ENCODE measurements at regions not wholly inside any gene's neighbourhood (a gene's known extent, or its start where the extent isn't known, plus 50 kb on each side); places are given as distances from the start of the nearest gene placed in this dataset.

DNA sequence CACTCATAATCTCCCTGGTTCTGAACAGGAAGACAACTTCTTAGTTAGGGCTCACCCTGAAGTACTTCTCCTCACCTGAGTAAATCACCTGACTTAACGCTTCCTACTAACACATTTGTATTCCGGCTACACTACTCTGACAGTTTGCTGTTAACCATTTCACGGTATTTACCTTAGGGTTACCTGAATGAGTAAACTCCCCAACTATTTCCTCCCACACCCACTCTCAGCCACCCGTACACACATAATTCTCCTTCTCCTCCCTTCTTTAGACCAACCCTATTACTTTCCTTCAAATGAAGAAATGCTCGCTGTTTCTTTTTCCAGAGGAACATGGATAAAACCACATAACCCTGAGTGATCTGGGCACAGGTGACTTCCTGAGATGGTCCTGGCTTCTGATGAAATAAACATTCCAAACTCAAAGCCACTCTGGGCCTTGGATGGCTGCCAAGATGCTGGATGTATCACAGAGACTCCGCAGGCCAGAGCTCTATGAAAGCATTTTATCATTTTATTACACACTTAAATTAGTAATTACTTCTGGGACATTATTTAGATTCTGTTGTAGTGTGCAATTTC, 183.6 kb upstream of the ATP11B start:
- Histone ChIP-seq H3K4me1 (ENCODE audit: control insufficient read depth, insufficient read depth, low read length) (no peaks in the 10 kb centered on the region), H3K27me3 (ENCODE audit: control insufficient read depth, insufficient read depth, low read length) (no peaks in the 10 kb centered on the region), H3K36me3 (ENCODE audit: insufficient read depth, low read length) (no peaks in the 10 kb centered on the region), H3K4me2 (ENCODE audit: low read length) (no peak overlapping the region), H3K9me3 (replicated peaks; ENCODE audit: low read length) (no peaks in the 10 kb centered on the region), H3K4me3 (ENCODE audit: low read length) (no peak overlapping the region), H3K9ac (ENCODE audit: low read depth, low read length) (no peak overlapping the region)

DNA sequence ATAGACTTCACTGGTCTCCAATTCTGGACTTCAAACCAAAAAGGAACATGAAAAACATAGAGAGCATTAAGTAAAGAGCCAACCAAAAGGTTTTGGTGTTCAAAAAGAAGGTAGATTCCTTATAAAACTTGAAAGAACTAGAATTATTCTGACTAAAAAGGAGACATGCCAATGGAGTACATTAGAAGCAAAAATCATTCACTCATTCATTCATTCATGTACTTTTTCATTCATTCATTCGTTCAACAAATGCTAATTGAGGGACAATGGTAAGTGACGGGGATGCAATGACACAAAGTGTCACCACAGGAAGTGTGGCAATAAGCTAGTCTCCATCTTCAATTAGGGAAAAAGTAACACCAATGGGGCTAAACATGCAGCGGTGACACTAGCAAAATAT, 181.0 kb upstream of the ATP11B start:
- H3K9ac ChIP-seq (ENCODE audit: low read depth, low read length), result no peak overlapping the region
- no peaks in the 10 kb centered on the region for H3K9me3 ChIP-seq (replicated peaks; ENCODE audit: low read length)
- no peak overlapping the region for H3K4me3 ChIP-seq (ENCODE audit: low read length)

GRCh38 chr3:182617500-182617899, 175.8 kb upstream of the ATP11B start:
- H3K36me3 ChIP-seq (ENCODE audit: insufficient read depth, low read length), result no peaks in the 10 kb centered on the region
- H3K4me3 ChIP-seq (ENCODE audit: low read length), result no peak overlapping the region
- no peaks in the 10 kb centered on the region for H3K9me3 ChIP-seq (replicated peaks; ENCODE audit: low read length)
- peaks cover 15% of the 10 kb centered on the region for H3K27me3 ChIP-seq (ENCODE audit: control insufficient read depth, insufficient read depth, low read length)
- peaks cover 3% of the 10 kb centered on the region for H3K4me1 ChIP-seq (ENCODE audit: control insufficient read depth, insufficient read depth, low read length)
- no peak overlapping the region for H3K9ac ChIP-seq (ENCODE audit: low read depth, low read length)
- H3K4me2 ChIP-seq (ENCODE audit: low read length), result no peak overlapping the region

More for the DNA sequence above, 181.0 kb upstream of the ATP11B start:
- no peaks in the 10 kb centered on the region for H3K4me1 ChIP-seq (ENCODE audit: control insufficient read depth, insufficient read depth, low read length)
- H3K27me3 ChIP-seq (ENCODE audit: control insufficient read depth, insufficient read depth, low read length), result peaks cover 9% of the 10 kb centered on the region
- H3K36me3 ChIP-seq (ENCODE audit: insufficient read depth, low read length), result no peaks in the 10 kb centered on the region
- no peak overlapping the region for H3K4me2 ChIP-seq (ENCODE audit: low read length)

- no peak overlapping the region for H3K4me2 ChIP-seq (ENCODE audit: low read length)
- no peaks in the 10 kb centered on the region for H3K9me3 ChIP-seq (replicated peaks; ENCODE audit: low read length)
- H3K9ac ChIP-seq (ENCODE audit: low read depth, low read length), result no peak overlapping the region
- peaks cover 15% of the 10 kb centered on the region for H3K27me3 ChIP-seq (ENCODE audit: control insufficient read depth, insufficient read depth, low read length)
- H3K4me3 ChIP-seq (ENCODE audit: low read length), result no peak overlapping the region
- peaks cover 3% of the 10 kb centered on the region for H3K4me1 ChIP-seq (ENCODE audit: control insufficient read depth, insufficient read depth, low read length)
- no peaks in the 10 kb centered on the region for H3K36me3 ChIP-seq (ENCODE audit: insufficient read depth, low read length)
Measured at GRCh38 chr3:182618085-182618732, 175.1 kb upstream of the ATP11B start.

GRCh38 chr3:182618981-182619591, 174.2 kb upstream of the ATP11B start:
- Histone ChIP-seq H3K36me3 (ENCODE audit: insufficient read depth, low read length) (no peaks in the 10 kb centered on the region), H3K9ac (ENCODE audit: low read depth, low read length) (no peak overlapping the region), H3K4me1 (ENCODE audit: control insufficient read depth, insufficient read depth, low read length) (peaks cover 3% of the 10 kb centered on the region), H3K4me3 (ENCODE audit: low read length) (no peak overlapping the region), H3K9me3 (replicated peaks; ENCODE audit: low read length) (no peaks in the 10 kb centered on the region), H3K4me2 (ENCODE audit: low read length) (no peak overlapping the region), H3K27me3 (ENCODE audit: control insufficient read depth, insufficient read depth, low read length) (peaks cover 15% of the 10 kb centered on the region)

GRCh38 chr3:182620723-182621434, 172.4 kb upstream of the ATP11B start:
- peaks cover 20% of the 10 kb centered on the region for H3K27me3 ChIP-seq (ENCODE audit: control insufficient read depth, insufficient read depth, low read length)
- no peaks in the 10 kb centered on the region for H3K36me3 ChIP-seq (ENCODE audit: insufficient read depth, low read length)
- H3K4me1 ChIP-seq (ENCODE audit: control insufficient read depth, insufficient read depth, low read length), result peaks cover 3% of the 10 kb centered on the region
- H3K9me3 ChIP-seq (replicated peaks; ENCODE audit: low read length), result no peaks in the 10 kb centered on the region
- H3K9ac ChIP-seq (ENCODE audit: low read depth, low read length), result no peak overlapping the region
- no peak overlapping the region for H3K4me3 ChIP-seq (ENCODE audit: low read length)
- H3K4me2 ChIP-seq (ENCODE audit: low read length), result no peak overlapping the region

DNA sequence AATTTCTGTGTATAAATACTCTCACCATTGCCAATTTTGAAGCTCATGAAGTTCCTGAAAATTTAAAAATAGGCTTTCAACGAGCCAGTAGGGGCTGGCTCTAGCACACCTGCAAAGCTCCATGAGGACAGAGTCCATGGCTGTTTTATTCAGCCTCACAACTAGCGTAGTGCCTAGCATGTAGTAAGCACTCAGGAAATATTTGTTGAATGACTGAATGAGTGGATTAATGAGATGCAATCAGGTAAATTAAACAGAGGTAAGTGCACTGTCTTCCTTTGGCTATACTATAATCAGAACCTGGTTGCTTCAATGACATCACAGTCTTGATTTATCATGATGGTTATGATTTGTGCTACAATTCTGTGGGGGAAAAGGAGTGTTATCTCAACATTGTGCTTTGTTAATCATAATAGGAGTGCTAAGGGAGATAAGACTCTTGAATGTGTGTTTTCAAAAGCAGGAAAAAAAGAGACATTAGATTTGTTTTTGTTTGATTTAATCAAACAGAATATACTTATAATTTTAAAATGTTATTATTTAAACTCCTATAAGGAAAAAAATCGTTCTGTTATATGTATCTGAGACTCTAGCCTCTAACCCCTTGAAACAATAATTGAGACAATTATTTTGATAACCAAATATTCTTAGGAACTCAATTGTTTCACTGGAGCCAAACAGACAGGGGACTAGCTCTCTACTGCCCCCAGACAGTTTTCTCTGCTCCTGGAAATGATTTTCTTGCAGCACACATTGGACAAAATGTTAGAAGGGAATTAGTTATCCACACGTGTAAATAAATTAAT, 171.7 kb upstream of the ATP11B start:
- Histone ChIP-seq H3K4me3 (ENCODE audit: low read length) (no peak overlapping the region), H3K4me1 (ENCODE audit: control insufficient read depth, insufficient read depth, low read length) (peaks cover 3% of the 10 kb centered on the region), H3K9ac (ENCODE audit: low read depth, low read length) (no peak overlapping the region), H3K36me3 (ENCODE audit: insufficient read depth, low read length) (no peaks in the 10 kb centered on the region), H3K4me2 (ENCODE audit: low read length) (no peak overlapping the region), H3K9me3 (replicated peaks; ENCODE audit: low read length) (no peaks in the 10 kb centered on the region), H3K27me3 (ENCODE audit: control insufficient read depth, insufficient read depth, low read length) (peaks cover 23% of the 10 kb centered on the region)

DNA sequence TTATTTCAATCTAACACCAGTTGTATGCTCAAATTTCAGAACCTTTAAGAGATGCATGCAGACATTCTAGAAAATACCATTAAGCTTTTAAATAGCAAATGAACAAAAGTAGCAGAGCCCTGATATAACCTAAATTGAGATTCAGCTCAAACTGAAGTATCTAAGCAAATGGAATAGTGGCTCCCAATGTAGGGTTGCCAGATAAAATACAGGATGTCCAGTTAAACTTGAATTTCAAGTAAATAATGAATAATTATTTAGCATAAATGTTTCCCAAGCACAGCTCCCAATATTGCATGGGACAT, 171.1 kb upstream of the ATP11B start:
- H3K4me3 ChIP-seq (ENCODE audit: low read length), result no peak overlapping the region
- peaks cover 3% of the 10 kb centered on the region for H3K4me1 ChIP-seq (ENCODE audit: control insufficient read depth, insufficient read depth, low read length)
- no peaks in the 10 kb centered on the region for H3K36me3 ChIP-seq (ENCODE audit: insufficient read depth, low read length)
- peaks cover 23% of the 10 kb centered on the region for H3K27me3 ChIP-seq (ENCODE audit: control insufficient read depth, insufficient read depth, low read length)
- no peaks in the 10 kb centered on the region for H3K9me3 ChIP-seq (replicated peaks; ENCODE audit: low read length)
- no peak overlapping the region for H3K4me2 ChIP-seq (ENCODE audit: low read length)
- no peak overlapping the region for H3K9ac ChIP-seq (ENCODE audit: low read depth, low read length)

- Histone ChIP-seq H3K27me3 (ENCODE audit: control insufficient read depth, insufficient read depth, low read length) (peaks cover 18% of the 10 kb centered on the region), H3K36me3 (ENCODE audit: insufficient read depth, low read length) (no peaks in the 10 kb centered on the region), H3K4me3 (ENCODE audit: low read length) (no peak overlapping the region), H3K9me3 (replicated peaks; ENCODE audit: low read length) (no peaks in the 10 kb centered on the region), H3K9ac (ENCODE audit: low read depth, low read length) (no peak overlapping the region), H3K4me2 (ENCODE audit: low read length) (no peak overlapping the region), H3K4me1 (ENCODE audit: control insufficient read depth, insufficient read depth, low read length) (no peaks in the 10 kb centered on the region)
Measured at GRCh38 chr3:182626484-182627467, 166.5 kb upstream of the ATP11B start.

DNA sequence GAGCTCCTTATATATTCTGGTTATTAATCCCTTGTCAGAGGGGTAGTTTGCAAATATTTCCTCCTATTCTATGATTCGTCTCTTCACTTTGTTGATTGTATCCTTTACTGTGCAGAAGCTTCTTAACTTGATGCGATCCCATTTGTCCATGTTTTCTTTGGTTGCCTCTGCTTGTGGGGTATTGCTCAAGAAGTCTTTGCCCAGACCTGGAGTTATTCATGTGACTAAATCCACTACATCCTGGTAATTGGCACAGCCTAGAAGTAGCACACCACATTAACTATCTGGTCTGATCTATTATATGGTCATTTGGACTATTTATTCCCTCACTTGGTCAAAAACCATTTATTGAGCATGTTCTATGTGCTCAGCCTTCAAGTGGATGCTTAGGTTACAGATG, 164.8 kb upstream of the ATP11B start:
- H3K9ac ChIP-seq (ENCODE audit: low read depth, low read length), result no peak overlapping the region
- peaks cover 18% of the 10 kb centered on the region for H3K27me3 ChIP-seq (ENCODE audit: control insufficient read depth, insufficient read depth, low read length)
- H3K9me3 ChIP-seq (replicated peaks; ENCODE audit: low read length), result no peaks in the 10 kb centered on the region
- no peaks in the 10 kb centered on the region for H3K4me1 ChIP-seq (ENCODE audit: control insufficient read depth, insufficient read depth, low read length)
- no peak overlapping the region for H3K4me2 ChIP-seq (ENCODE audit: low read length)
- no peaks in the 10 kb centered on the region for H3K36me3 ChIP-seq (ENCODE audit: insufficient read depth, low read length)
- no peak overlapping the region for H3K4me3 ChIP-seq (ENCODE audit: low read length)
